ENCODE measurements at regions not wholly inside any gene's neighbourhood (a gene's known extent, or its start where the extent isn't known, plus 50 kb on each side); places are given as distances from the start of the nearest gene placed in this dataset.

DNA sequence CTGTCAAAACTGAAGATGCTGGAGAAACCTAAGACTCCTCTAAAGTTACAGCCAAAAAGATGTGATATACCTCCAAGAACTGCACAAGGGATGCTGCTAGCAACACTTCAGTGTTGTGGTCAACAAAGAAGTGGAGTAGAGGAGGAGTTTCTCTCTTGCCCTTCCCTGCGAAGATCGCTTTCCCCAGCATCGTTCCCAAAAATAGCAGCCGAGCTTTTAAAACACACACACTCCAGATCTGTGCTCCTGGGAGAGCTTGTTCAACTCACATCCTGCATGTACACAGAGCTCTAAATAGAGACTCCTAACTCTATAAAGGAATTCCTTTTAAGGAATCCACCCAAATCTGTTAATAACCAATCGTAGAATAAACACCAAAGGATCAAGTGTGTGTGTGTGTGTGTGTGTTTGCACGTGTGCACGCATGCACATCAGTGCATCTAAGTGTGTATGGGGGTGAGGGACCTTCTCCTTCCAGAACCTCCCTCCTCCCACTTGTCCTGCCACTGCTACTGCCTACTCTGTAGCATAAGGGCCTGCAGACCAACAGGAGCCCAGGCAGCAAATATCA lies 58.5 kb downstream of the PSMG1 start:
- DNase-seq = no peak

- no peak for DNase-seq
These were observed 59.9 kb downstream of the PSMG1 start for GRCh38 chr21:39123375-39123774.

DNA sequence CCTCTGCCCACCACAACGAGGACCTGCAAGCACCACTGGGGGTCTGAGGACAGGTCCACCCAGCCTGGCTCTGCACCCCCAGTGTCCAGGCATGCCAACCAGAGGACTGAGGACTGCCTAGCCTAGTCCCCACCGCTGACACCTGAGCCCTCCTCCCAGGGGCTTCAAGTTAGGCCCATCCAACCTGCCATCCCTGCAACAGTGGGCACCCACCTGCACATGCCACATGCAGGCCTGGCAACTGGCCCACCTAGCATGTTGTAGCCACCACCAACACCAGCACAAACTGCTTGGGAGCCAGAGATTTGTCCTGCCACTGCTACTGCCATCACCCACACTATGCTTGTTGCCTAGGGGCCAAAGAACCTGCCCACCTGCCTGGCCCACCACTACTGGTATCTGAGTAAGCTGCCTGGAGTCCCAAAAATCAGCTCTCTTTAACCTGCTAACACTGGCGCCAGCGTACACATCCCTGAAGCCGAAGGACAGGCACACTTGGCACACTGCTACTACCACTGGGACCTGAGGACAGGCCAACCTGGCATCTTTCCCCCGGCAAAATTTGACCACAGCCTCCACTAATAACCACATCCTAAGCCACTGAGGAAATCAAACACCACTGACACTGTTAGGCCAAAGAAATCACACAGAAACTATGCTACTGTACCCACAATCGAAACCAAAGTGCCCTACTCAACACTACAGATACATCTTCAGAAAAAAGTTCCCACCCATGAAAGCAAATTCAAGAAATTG lies 61.5 kb downstream of the PSMG1 start:
- no peak for DNase-seq

GRCh38 chr21:39120876-39121599 lies 62.2 kb downstream of the PSMG1 start:
- no peak for DNase-seq

DNA sequence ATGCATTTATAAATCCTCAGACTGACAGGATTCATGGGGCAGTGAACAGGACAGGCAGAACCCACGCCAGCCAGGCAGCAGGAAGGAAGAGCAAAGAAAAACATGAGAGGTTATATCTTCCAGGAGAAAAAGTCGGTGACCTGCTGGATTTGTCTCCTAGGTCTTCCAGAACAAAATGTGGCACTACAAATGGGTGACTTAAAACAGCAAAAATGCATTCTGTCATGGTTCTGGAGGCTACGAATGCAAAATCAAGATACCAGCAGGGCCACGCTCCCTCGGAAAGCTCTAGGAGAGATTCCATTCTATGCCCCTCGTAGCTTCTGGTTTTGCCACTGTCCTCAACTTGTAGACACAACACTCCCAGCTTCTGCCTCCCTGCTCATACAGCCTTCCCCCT lies 63.4 kb downstream of the PSMG1 start:
- no peak for DNase-seq

DNA sequence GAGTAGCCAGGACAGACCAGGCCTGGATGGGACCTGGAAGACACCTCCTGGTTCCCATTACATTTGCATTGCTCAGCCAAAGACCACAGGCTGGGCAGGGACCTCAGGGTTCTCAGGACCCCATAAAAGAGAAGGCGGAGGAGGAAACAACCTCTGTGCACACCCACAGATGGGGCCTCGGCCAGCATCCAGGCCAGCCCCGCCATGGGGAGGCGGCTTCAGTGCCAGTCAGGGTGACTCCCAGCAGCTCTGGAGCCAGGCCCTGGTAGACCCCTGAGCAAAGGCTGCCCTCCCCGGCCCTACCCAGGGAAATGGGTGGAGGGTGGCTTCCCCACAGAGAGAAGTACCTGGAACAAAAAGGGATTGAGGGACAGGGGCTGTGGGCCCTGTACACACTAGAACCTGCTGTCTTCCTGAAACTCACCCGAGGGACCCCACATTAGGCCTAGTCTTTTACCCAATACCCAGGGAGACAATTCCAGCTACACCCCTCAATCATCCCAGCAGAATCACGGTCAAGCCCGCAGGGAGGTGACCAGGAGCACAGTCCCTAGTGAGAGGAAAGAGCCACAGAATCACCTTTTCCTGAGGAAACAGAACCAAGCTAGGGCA lies 64.5 kb downstream of the PSMG1 start:
- no peak for DNase-seq

- DNase-seq = no peak
These were observed 65.2 kb downstream of the PSMG1 start for GRCh38 chr21:39118061-39118460.

DNA sequence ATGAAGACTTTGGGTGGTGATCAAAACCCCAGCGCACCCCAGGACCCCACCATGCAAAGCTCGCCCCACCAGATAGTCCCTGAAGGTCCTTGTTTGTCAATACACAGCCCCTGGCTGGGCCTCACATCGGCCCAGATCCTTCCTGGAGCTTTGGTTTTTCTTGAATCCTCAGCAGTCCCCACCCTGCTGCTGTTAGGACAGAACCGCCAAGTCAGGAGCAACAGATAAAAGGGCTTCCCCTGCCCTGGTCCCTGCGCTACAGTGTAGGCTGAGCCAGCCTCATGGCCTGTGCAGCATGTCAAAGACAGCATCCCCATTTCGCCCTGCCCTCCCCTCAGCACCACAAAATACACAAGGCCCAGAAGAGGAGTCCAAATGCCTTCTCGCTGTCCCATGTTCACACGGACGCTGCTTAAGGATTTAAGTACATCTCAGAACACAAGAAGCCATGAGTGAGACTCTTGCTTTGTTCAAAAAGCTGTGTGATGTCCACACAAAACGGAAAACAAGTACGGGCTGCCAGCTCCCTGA lies 65.7 kb downstream of the PSMG1 start:
- no peak for DNase-seq

GRCh38 chr21:39116761-39117439 lies 66.4 kb downstream of the PSMG1 start:
- no peak for DNase-seq

- DNase-seq = no peak
These were observed 67.5 kb downstream of the PSMG1 start for GRCh38 chr21:39115576-39116235.

- no peak for DNase-seq
These were observed 68.2 kb downstream of the PSMG1 start for GRCh38 chr21:39114871-39115575.

DNA sequence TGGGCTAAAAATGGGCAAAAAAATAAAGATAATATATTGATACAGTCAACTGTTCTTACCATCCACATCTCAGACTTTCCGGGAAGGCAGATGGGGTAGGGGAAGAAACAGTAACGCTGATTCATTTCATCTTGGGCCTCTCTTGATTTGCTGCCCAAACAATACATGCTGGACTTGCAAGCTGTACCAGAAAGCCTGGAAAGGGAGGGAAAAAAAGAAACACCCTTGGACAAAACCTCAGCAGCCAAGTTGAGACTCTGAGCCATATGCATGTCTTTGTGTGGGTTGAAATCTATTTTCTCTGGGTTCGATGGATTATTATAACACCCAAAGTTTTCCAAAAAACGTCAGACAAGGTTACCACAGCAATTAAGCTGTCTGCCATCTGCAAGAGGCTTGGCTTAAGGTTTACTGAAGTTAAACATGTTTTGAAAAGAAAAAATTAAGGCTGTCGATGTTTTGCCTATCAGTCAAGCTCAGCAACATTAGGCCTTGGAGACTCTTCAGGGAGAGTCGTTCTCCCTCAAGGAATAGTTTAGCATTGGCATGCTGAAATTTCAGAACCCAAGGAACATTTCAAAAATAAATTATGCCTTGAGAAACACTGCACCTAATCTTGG lies 71.2 kb downstream of the PSMG1 start:
- no peak for DNase-seq

GRCh38 chr21:39110431-39110830 lies 72.8 kb downstream of the PSMG1 start:
- no peak for DNase-seq

GRCh38 chr21:39109596-39110210 lies 73.5 kb downstream of the PSMG1 start:
- no peak for DNase-seq

DNA sequence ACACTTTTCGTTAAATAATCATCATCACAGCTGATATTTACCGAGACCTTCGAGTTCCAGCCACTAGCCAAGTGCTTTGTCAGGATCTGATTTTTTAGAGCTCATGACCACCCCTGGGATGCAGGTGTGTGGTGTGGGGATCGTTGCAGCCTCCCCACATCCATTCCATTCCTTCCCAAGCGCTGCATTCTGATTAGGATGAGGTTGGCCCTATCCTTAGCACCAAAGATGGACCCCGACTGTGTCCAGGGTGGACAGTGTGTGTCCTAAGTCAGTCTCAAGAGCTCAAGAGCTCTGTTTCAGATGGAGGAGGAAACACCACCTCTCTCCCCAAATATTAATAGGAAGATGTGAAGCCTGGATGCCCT lies 74.1 kb downstream of the PSMG1 start:
- no peak for DNase-seq

DNA sequence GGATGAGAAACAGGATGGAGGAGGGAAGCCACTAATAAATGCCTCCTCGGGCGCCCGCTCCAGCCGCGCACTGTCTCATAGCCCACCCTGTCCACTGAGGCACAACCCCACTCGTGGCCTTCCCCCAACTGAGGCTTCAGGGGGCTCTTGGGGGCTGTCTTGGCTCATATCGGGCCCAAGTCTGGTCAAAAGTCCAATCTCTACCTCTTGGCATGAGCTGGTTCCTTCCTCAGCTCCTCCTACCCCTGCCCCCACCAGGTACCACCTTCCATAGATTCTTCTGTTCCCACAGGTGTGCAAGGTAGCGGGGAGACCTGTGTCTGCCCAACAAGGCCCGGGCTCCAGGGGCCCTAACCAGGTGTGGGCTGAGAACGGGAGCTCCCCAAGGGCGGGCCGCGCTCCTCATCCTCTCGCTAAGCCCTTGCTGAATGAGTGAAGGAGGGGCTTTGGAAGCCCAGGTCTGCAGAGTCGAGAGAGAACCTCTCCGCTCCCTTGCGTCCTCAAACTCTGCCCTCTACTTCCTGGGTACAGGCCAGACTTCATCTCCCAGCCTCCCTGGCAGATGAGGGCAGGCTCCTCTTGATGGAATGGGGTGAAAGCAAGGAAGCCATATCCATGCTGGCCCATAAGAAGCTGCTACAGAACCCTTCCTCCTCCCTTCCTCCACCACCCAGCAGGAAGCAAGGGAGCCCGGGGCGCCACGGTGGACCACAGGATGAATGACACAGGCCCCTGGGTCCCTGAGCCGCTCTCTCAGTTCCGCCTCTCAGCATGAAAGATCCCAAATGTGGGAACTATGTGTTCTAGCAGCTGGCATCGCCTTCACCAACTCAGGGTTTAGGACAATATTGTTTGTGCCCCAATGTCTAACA lies 74.7 kb downstream of the PSMG1 start:
- DNase-seq = no peak

GRCh38 chr21:39107739-39108138 lies 75.5 kb downstream of the PSMG1 start:
- DNase-seq = no peak

GRCh38 chr21:39106881-39107462 lies 76.3 kb downstream of the PSMG1 start:
- DNase-seq = no peak

GRCh38 chr21:39105836-39106235 lies 77.4 kb downstream of the PSMG1 start:
- no peak for DNase-seq

All from inflammatory macrophage treated with lipopolysaccharide for 4 hours (primary cell).